OCI-LY3 (cell line): ENCODE measurements at regions not wholly inside any gene's neighbourhood (a gene's known extent, or its start where the extent isn't known, plus 50 kb on each side); places are given as distances from the start of the nearest gene placed in this dataset.

Source experiments
- EZH2phosphoT487 ChIP-seq: fragments of 200-600 bp; shearing (Covaris generic); IDR thresholded peaks from 2 replicates; pipeline ENCODE4 v1.6.1; 2018; ENCODE audit warnings: antibody characterized with exemption, mixed run types, low read depth
- TF ChIP-seq, protein P1 (sequence below): fragments of 200-600, 300-600 bp; sonication (generic); IDR thresholded peaks from 2 replicates; pipeline ENCODE4 v1.5.1; 2014; ENCODE audit warnings: antibody characterized with exemption, low read length, low read depth

DNA sequence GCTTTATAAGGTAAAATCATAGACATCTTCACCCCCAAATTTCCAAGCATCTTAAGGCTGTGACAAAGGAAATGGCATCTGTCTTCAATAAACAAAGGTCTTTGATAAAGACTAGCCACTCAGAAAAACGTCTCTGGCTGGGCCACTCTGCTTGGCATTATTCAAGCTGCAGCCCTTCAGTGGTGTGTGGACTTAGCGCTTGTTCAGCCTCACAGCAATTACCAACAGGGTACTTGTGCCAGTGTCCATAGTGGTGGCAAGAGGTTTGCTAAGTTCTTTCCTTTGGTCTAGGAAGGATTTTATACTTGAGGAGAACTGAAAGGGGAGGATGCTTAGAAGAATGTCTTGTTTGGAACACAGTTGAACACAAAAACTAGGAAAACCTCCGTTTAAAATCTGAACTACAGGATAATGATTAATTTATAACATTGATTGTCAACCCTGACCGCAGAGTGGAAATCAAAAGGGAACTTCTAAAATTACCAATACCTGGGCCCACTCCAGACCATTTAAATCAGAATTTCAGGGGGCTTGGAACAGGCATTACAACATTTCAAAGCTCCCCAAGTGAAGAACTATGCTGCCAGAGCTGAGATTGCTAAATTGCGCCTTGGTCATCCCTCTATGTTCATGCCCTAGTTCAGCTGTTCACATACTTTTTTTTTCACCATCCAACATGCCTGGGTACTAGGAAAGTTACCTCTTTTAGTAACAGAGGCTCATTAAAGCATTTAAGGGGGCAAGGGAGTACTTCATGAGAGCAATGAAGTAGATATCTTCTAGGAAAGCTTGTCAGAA is 378.5 kb downstream of the FRK start:
- TF ChIP-seq, protein P1, sequence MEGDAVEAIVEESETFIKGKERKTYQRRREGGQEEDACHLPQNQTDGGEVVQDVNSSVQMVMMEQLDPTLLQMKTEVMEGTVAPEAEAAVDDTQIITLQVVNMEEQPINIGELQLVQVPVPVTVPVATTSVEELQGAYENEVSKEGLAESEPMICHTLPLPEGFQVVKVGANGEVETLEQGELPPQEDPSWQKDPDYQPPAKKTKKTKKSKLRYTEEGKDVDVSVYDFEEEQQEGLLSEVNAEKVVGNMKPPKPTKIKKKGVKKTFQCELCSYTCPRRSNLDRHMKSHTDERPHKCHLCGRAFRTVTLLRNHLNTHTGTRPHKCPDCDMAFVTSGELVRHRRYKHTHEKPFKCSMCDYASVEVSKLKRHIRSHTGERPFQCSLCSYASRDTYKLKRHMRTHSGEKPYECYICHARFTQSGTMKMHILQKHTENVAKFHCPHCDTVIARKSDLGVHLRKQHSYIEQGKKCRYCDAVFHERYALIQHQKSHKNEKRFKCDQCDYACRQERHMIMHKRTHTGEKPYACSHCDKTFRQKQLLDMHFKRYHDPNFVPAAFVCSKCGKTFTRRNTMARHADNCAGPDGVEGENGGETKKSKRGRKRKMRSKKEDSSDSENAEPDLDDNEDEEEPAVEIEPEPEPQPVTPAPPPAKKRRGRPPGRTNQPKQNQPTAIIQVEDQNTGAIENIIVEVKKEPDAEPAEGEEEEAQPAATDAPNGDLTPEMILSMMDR, result no peak
- no peak for TF ChIP-seq EZH2phosphoT487
